SK-N-SH (cell line): ENCODE measurements at regions not wholly inside any gene's neighbourhood (a gene's known extent, or its start where the extent isn't known, plus 50 kb on each side); places are given as distances from the start of the nearest gene placed in this dataset.

Experiments
- CTCF ChIA-PET: fragments of 300-600, 350-600 bp; formaldehyde crosslinking; extraction: SDS; loops from one replicate; lab custom pipeline; 2021; lab: Yijun Ruan, JAX
- POLR2A ChIA-PET: fragments of 350-600 bp; sonication (Branson Sonifier 250); formaldehyde crosslinking; extraction: SDS; loops from one replicate; lab custom pipeline; 2020; ENCODE audit warnings: antibody characterized with exemption, inconsistent platforms; lab: Yijun Ruan, JAX
- DNase-seq: peaks from one replicate; pipeline ENCODE4 v3.0.0; 2012
- H2AFZ ChIP-seq: fragments of 200-600 bp; sonication (generic); 2 replicates; pipeline ENCODE4 v1.8.1; 2016; ENCODE audit warnings: antibody characterized with exemption, mild to moderate bottlenecking, low read depth
- H3F3A ChIP-seq: fragments of 200-600 bp; sonication (generic); replicated peaks from 2 replicates; pipeline ENCODE3; 2016; ENCODE audit warnings: antibody characterized with exemption, mild to moderate bottlenecking; ENCODE audit not compliant: insufficient read depth
- H3K27ac ChIP-seq, 2 experiments: fragments of 200-500 bp in 1 of 2; fragments of 200-600 bp in 1 of 2; sonication (Bioruptor generic) in 1 of 2; sonication (generic), shearing (Covaris generic) in 1 of 2; 2 replicates each; pipeline versions ENCODE4 v1.5.1 to v1.6.1; 2014 to 2016; ENCODE audit warnings: low read depth in 2 of 2, inconsistent platforms in 1 of 2, low read length in 1 of 2, mild to moderate bottlenecking in 1 of 2, mixed read lengths in 1 of 2
- H3K27me3 ChIP-seq: fragments of 200-600 bp; sonication (generic), shearing (Covaris generic); 2 replicates; pipeline ENCODE4 v1.6.1; 2016; ENCODE audit warnings: mixed run types; ENCODE audit not compliant: insufficient read depth
- H3K36me3 ChIP-seq, 2 experiments: fragments of 200-500 bp in 1 of 2; fragments of 200-600 bp in 1 of 2; sonication (Bioruptor generic) in 1 of 2; sonication (generic) in 1 of 2; replicated peaks in 1 of 2; 2 replicates each; pipeline versions ENCODE3 to v1.5.1; 2014 to 2016; ENCODE audit warnings: low read length in 1 of 2, mild to moderate bottlenecking in 1 of 2; ENCODE audit not compliant: insufficient read depth in 2 of 2, control insufficient read depth in 1 of 2
- H3K4me1 ChIP-seq, 2 experiments: fragments of 200-500 bp in 1 of 2; fragments of 200-600 bp in 1 of 2; sonication (Bioruptor generic) in 1 of 2; sonication (generic), shearing (Covaris generic) in 1 of 2; 2 replicates each; pipeline versions ENCODE4 v1.5.1 to v1.6.1; 2014 to 2016; ENCODE audit warnings: low read depth in 1 of 2, low read length in 1 of 2, mixed run types in 1 of 2; ENCODE audit not compliant: insufficient read depth in 2 of 2, control insufficient read depth in 1 of 2
- H3K4me2 ChIP-seq: fragments of 200-600 bp; sonication (generic), shearing (Covaris generic); 2 replicates; pipeline ENCODE4 v1.6.1; 2017; ENCODE audit warnings: mixed run types
- H3K4me3 ChIP-seq, 2 experiments: fragments of 200-500 bp in 1 of 2; fragments of 200-600 bp in 1 of 2; sonication (Bioruptor generic) in 1 of 2; sonication (generic), shearing (Covaris generic) in 1 of 2; 2 replicates each; pipeline versions ENCODE4 v1.5.1 to v1.8.1; 2014 to 2016; ENCODE audit warnings: low read depth in 2 of 2, inconsistent platforms in 1 of 2, low read length in 1 of 2, mild to moderate bottlenecking in 1 of 2, mixed read lengths in 1 of 2, moderate library complexity in 1 of 2
- H3K79me2 ChIP-seq: fragments of 200-600 bp; sonication (generic); 2 replicates; pipeline ENCODE4 v1.8.1; 2017; ENCODE audit warnings: mild to moderate bottlenecking; ENCODE audit not compliant: insufficient read depth
- H3K9ac ChIP-seq: fragments of 200-600 bp; sonication (generic); 2 replicates; pipeline ENCODE4 v1.6.1; 2017; ENCODE audit warnings: mixed run types
- H3K9me2 ChIP-seq: fragments of 200-600 bp; sonication (generic); 2 replicates; pipeline ENCODE4 v1.6.1; 2017; ENCODE audit warnings: mixed run types
- H3K9me3 ChIP-seq: fragments of 200-600 bp; sonication (generic); 2 replicates; pipeline ENCODE4 v1.6.1; 2017; ENCODE audit warnings: mixed run types, mild to moderate bottlenecking, moderate library complexity
- H4K20me1 ChIP-seq: fragments of 200-600 bp; sonication (generic); 2 replicates; pipeline ENCODE4 v1.6.1; 2017; ENCODE audit warnings: mild to moderate bottlenecking, mixed run types; ENCODE audit not compliant: insufficient read depth
- CHD2 ChIP-seq: fragments of 150-350 bp; IDR thresholded peaks from 2 replicates; pipeline ENCODE4 v1.6.1; 2018; ENCODE audit warnings: low read length; ENCODE audit not compliant: partially characterized antibody
- EP300 ChIP-seq, 2 experiments: IDR thresholded peaks; 2 replicates each; pipeline versions ENCODE4 v1.4.0 to v1.6.1; 2012; ENCODE audit warnings: borderline replicate concordance in 1 of 2, low read depth in 1 of 2, low read length in 1 of 2
- EZH2phosphoT487 ChIP-seq: fragments of 200-600 bp; sonication (generic); IDR thresholded peaks from 2 replicates; pipeline ENCODE4 v1.6.1; 2017; ENCODE audit warnings: low read depth, mixed run types, mild to moderate bottlenecking, antibody characterized with exemption, moderate library complexity, borderline replicate concordance
- FOXJ3 ChIP-seq: sonication (generic); formaldehyde crosslinking; IDR thresholded peaks from 2 replicates; pipeline ENCODE4 v1.5.1; 2020; ENCODE audit warnings: mild to moderate bottlenecking, missing genetic modification reagents
- GATA2 ChIP-seq: sonication (generic); formaldehyde crosslinking; IDR thresholded peaks from 2 replicates; pipeline ENCODE4 v1.5.0; 2020; ENCODE audit warnings: mild to moderate bottlenecking, missing genetic modification reagents
- JUND ChIP-seq: IDR thresholded peaks from 2 replicates; pipeline ENCODE4 v1.4.0; 2012
- MXI1 ChIP-seq: IDR thresholded peaks from 2 replicates; pipeline ENCODE4 v1.6.1; 2012; ENCODE audit warnings: mild to moderate bottlenecking, low read depth, low read length, improper control_type of control experiment
- RAD21 ChIP-seq: IDR thresholded peaks from 2 replicates; pipeline ENCODE4 v1.6.1; 2012; ENCODE audit warnings: mild to moderate bottlenecking, low read length
- RCOR1 ChIP-seq: fragments of 150-350 bp; IDR thresholded peaks from 2 replicates; pipeline ENCODE4 v1.6.1; 2017; ENCODE audit warnings: antibody characterized with exemption, low read length
- RFX5 ChIP-seq: IDR thresholded peaks from 2 replicates; pipeline ENCODE4 v1.6.1; 2012; ENCODE audit warnings: mild to moderate bottlenecking, improper control_type of control experiment, low read length
- RXRA ChIP-seq: IDR thresholded peaks from 2 replicates; pipeline ENCODE4 v1.4.0; 2012; ENCODE audit warnings: low read depth, mild to moderate bottlenecking, borderline replicate concordance
- SMC3 ChIP-seq: IDR thresholded peaks from 2 replicates; pipeline ENCODE4 v1.6.1; 2012; ENCODE audit warnings: low read depth, low read length, improper control_type of control experiment
- TAF1 ChIP-seq: IDR thresholded peaks from 2 replicates; pipeline ENCODE4 v1.6.1; 2012; ENCODE audit warnings: low read depth, mild to moderate bottlenecking, low read length, moderate library complexity, borderline replicate concordance
- TCF12 ChIP-seq: IDR thresholded peaks from 2 replicates; pipeline ENCODE4 v1.4.0; 2012
- YY1 ChIP-seq: IDR thresholded peaks from 2 replicates; pipeline ENCODE4 v1.4.0; 2012; ENCODE audit warnings: low read depth, mild to moderate bottlenecking
- WGBS: methylation state at CpG from one replicate; pipeline ENCODE4 v1.1.6; 2017; ENCODE audit warnings: low lambda C conversion rate; 5-methylcytosine and 5-hydroxymethylcytosine counted together
- TF ChIP-seq, protein P1 (sequence below): fragments of 150-350 bp; IDR thresholded peaks from 2 replicates; pipeline ENCODE4 v1.6.1; 2016; ENCODE audit warnings: mild to moderate bottlenecking, low read depth, low read length
- TF ChIP-seq, protein P2 (sequence below): IDR thresholded peaks from 2 replicates; pipeline ENCODE4 v1.4.0; 2012; ENCODE audit warnings: low read depth

DNA sequence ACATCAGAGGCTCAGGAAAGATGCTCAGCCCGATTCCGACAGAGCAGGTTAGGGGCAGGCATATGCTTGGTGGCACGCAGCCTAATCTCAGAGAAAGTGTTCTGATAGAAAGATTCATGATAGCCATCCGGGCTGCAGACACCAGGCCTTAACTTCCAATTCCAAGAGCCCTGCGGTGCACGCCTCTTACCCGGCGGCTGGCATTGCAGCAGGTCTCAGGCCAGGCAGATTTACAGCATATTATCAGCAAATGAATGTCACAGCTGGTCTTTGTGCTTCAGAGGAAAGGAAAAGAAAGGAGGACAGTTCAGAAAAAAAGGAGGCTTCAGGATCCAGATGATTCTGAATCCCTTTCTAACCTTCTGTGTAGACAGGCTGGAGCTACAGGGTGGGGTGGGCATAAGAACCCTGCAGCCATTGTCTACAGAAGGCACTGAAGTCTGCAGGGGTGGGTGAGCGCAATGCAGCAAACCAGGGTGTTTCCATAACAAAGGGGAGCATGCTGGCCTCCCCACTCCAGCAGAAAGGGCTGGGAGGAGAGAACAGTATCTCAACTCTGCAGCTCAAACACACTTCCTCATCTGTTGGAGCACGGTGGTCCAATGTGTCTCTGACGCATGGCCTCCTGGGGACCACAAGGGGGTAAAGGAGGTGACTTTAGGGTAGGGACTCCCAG is 277.4 kb upstream of the XYLT1 start:
- Histone ChIP-seq H3K4me3 (no peak overlapping the region), H3K9me3 (no peaks in the 10 kb centered on the region), H3K36me3 (no peaks in the 10 kb centered on the region), H3K4me2 (no peak overlapping the region), H4K20me1 (no peaks in the 10 kb centered on the region), H3K27me3 (no peaks in the 10 kb centered on the region), H3F3A (no peaks in the 10 kb centered on the region), H3K4me1 (peaks cover 0 to 45% of the 10 kb centered on the region in 2 experiments; a peak in 2 of 4 replicates), H3K79me2 (no peaks in the 10 kb centered on the region), H3K9me2 (no peaks in the 10 kb centered on the region), H2AFZ (no peak overlapping the region), H3K9ac (no peak overlapping the region), H3K27ac (peak overlapping the region in 1 of 2 experiments; percentile 100; a peak in 2 of 4 replicates)
- peak; percentile 75 for TF ChIP-seq MXI1
- TF ChIP-seq, protein P1, sequence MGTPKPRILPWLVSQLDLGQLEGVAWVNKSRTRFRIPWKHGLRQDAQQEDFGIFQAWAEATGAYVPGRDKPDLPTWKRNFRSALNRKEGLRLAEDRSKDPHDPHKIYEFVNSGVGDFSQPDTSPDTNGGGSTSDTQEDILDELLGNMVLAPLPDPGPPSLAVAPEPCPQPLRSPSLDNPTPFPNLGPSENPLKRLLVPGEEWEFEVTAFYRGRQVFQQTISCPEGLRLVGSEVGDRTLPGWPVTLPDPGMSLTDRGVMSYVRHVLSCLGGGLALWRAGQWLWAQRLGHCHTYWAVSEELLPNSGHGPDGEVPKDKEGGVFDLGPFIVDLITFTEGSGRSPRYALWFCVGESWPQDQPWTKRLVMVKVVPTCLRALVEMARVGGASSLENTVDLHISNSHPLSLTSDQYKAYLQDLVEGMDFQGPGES = no peak
- peak; percentile 35; the same call in 1 of the 2 replicates for TF ChIP-seq RAD21
- peak; percentile 20; the same call in 1 of the 2 replicates for TF ChIP-seq SMC3
- no peak for TF ChIP-seq EZH2phosphoT487
- peak; percentile 91 for TF ChIP-seq GATA2 (CRISPR knock-in tag)
- peak; percentile 74 for TF ChIP-seq CHD2
- no peak for TF ChIP-seq JUND
- no peak for TF ChIP-seq TAF1
- TF ChIP-seq, protein P2, sequence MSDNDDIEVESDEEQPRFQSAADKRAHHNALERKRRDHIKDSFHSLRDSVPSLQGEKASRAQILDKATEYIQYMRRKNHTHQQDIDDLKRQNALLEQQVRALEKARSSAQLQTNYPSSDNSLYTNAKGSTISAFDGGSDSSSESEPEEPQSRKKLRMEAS = no peak
- no peak for TF ChIP-seq TCF12
- TF ChIP-seq RCOR1 = peak; percentile 94
- TF ChIP-seq RXRA = no peak
- TF ChIP-seq EP300 (IDR thresholded peaks at IDR 0.05; ENCODE audit: borderline replicate concordance in 1 of 2, low read depth in 1 of 2, low read length in 1 of 2) = peak in 1 of 2 experiments; percentile 97; a peak in 2 of 4 replicates
- no peak for TF ChIP-seq RFX5
- TF ChIP-seq FOXJ3 (CRISPR knock-in tag) = peak; percentile 89
- TF ChIP-seq YY1 = no peak
- ChIA-PET CTCF (interaction anchor here (0.6 to 1.3 kb wide), 7 partner anchors 26 to 224 kb away, joined by 3 to 4 read pairs (median 3); no protein-coding TSS in a partner anchor), POLR2A (interaction anchor here (0.8 to 1.8 kb wide), 5 partner anchors 26 to 224 kb away, joined by 3 to 9 read pairs (median 5); no protein-coding TSS in a partner anchor)
- 60% methylated on average over 10 of the region's 11 CpGs for WGBS
- peak; percentile 78 for DNase-seq
